H9 (cell line): ENCODE measurements at regions not wholly inside any gene's neighbourhood (a gene's known extent, or its start where the extent isn't known, plus 50 kb on each side); places are given as distances from the start of the nearest gene placed in this dataset.

Experiments used
- DNase-seq: peaks from one replicate; pipeline ENCODE4 v3.0.0-alpha.2; 2017
- H2AFZ ChIP-seq: one replicate; pipeline ENCODE4 v1.6.1; 2013; ENCODE audit warnings: mild to moderate bottlenecking, low read length, control low read depth, moderate library complexity
- H2AK5ac ChIP-seq: 2 replicates; pipeline ENCODE4 v1.6.1; 2013; ENCODE audit warnings: low read length, control low read depth, mixed read lengths; ENCODE audit not compliant: insufficient read length
- H2BK120ac ChIP-seq: one replicate; pipeline ENCODE4 v1.6.1; 2013; ENCODE audit warnings: low read depth, mild to moderate bottlenecking, low read length, control low read depth, inconsistent platforms; ENCODE audit not compliant: poor library complexity, severe bottlenecking
- H2BK12ac ChIP-seq: 2 replicates; pipeline ENCODE4 v1.6.1; 2013; ENCODE audit warnings: low read length, control low read depth, mixed read lengths, low read depth; ENCODE audit not compliant: insufficient read length
- H2BK15ac ChIP-seq: 2 replicates; pipeline ENCODE4 v1.6.1; 2013; ENCODE audit warnings: low read depth, low read length, control low read depth
- H2BK20ac ChIP-seq: one replicate; pipeline ENCODE4 v1.6.1; 2013; ENCODE audit warnings: low read depth, mild to moderate bottlenecking, low read length, control low read depth, inconsistent platforms; ENCODE audit not compliant: poor library complexity, severe bottlenecking
- H2BK5ac ChIP-seq: 2 replicates; pipeline ENCODE4 v1.6.1; 2013; ENCODE audit warnings: low read length, control low read depth, mixed read lengths; ENCODE audit not compliant: insufficient read length
- H3K14ac ChIP-seq: 2 replicates; pipeline ENCODE4 v1.6.1; 2013; ENCODE audit warnings: low read length, control low read depth; ENCODE audit not compliant: insufficient read depth
- H3K18ac ChIP-seq: 2 replicates; pipeline ENCODE4 v1.6.1; 2013; ENCODE audit warnings: low read depth, mild to moderate bottlenecking, mixed read lengths, low read length, control low read depth; ENCODE audit not compliant: insufficient read length
- H3K23ac ChIP-seq: 2 replicates; pipeline ENCODE4 v1.6.1; 2013; ENCODE audit warnings: low read length, control low read depth, mixed read lengths, low read depth; ENCODE audit not compliant: insufficient read length
- H3K23me2 ChIP-seq: 2 replicates; pipeline ENCODE4 v1.6.1; 2013; ENCODE audit warnings: low read depth, mild to moderate bottlenecking, mixed read lengths, low read length, control low read depth; ENCODE audit not compliant: insufficient read length, poor library complexity, severe bottlenecking
- H3K27ac ChIP-seq: 2 replicates; pipeline ENCODE4 v1.5.1; 2013; ENCODE audit warnings: low read length, control low read depth, mixed read lengths, low read depth; ENCODE audit not compliant: insufficient read length
- H3K27me3 ChIP-seq: 2 replicates; pipeline ENCODE4 v1.6.1; 2013; ENCODE audit warnings: low read length, control low read depth, inconsistent platforms; ENCODE audit not compliant: insufficient read depth
- H3K4ac ChIP-seq: 2 replicates; pipeline ENCODE4 v1.6.1; 2013; ENCODE audit warnings: low read depth, mild to moderate bottlenecking, control low read depth, inconsistent platforms, low read length, moderate library complexity
- H3K4me1 ChIP-seq: 2 replicates; pipeline ENCODE4 v1.6.1; 2013; ENCODE audit warnings: low read length, control low read depth, inconsistent platforms; ENCODE audit not compliant: insufficient read depth
- H3K4me2 ChIP-seq: 2 replicates; pipeline ENCODE4 v1.6.1; 2013; ENCODE audit warnings: low read length, control low read depth, mixed read lengths; ENCODE audit not compliant: insufficient read length, insufficient read depth
- H3K56ac ChIP-seq: 2 replicates; pipeline ENCODE4 v1.6.1; 2013; ENCODE audit warnings: low read depth, mild to moderate bottlenecking, mixed read lengths, low read length, control low read depth; ENCODE audit not compliant: insufficient read length
- H3K79me1 ChIP-seq: 2 replicates; pipeline ENCODE4 v1.6.1; 2013; ENCODE audit warnings: low read depth, mild to moderate bottlenecking, moderate library complexity, low read length, control low read depth, inconsistent platforms; ENCODE audit not compliant: insufficient read depth, poor library complexity, severe bottlenecking
- H3K79me2 ChIP-seq: 2 replicates; pipeline ENCODE4 v1.6.1; 2013; ENCODE audit warnings: low read length, control low read depth, inconsistent platforms; ENCODE audit not compliant: insufficient read depth
- H3K9ac ChIP-seq: 2 replicates; pipeline ENCODE4 v1.6.1; 2013; ENCODE audit warnings: low read length, control low read depth, mixed read lengths; ENCODE audit not compliant: insufficient read length; ENCODE audit errors: extremely low read depth
- H3K9me3 ChIP-seq: one replicate; pipeline ENCODE4 v1.6.1; 2013; ENCODE audit warnings: low read depth, low read length, inconsistent platforms; ENCODE audit not compliant: control insufficient read depth
- H3T11ph ChIP-seq: one replicate; pipeline ENCODE4 v1.6.1; 2013; ENCODE audit warnings: mild to moderate bottlenecking, low read length, control low read depth, inconsistent platforms
- H4K20me1 ChIP-seq: one replicate; pipeline ENCODE4 v1.6.1; 2013; ENCODE audit not compliant: control insufficient read depth, insufficient read length, insufficient read depth
- H4K5ac ChIP-seq: 2 replicates; pipeline ENCODE4 v1.6.1; 2013; ENCODE audit warnings: low read depth, mild to moderate bottlenecking, mixed read lengths, low read length, control low read depth; ENCODE audit not compliant: insufficient read length
- H4K8ac ChIP-seq: replicated peaks from 2 replicates; pipeline ENCODE4 v1.6.1; 2013; ENCODE audit warnings: low read length, control low read depth, mixed read lengths, low read depth; ENCODE audit not compliant: insufficient read length
- H4K91ac ChIP-seq: 2 replicates; pipeline ENCODE4 v1.6.1; 2013; ENCODE audit warnings: low read depth, mild to moderate bottlenecking, moderate library complexity, mixed read lengths, low read length, control low read depth; ENCODE audit not compliant: insufficient read length
- H3K27ac Mint-ChIP-seq, 3 experiments: 2 replicates in 2 of 3; 3 replicates in 1 of 3; pipeline ENCODE4 v1.8.0; 2020 to 2021; ENCODE audit warnings: mixed read lengths in 3 of 3, mild to moderate bottlenecking in 1 of 3, moderate library complexity in 1 of 3
- H3K27me3 Mint-ChIP-seq: 2 replicates; pipeline ENCODE4 v1.8.0; 2021; ENCODE audit warnings: low read depth, mild to moderate bottlenecking, moderate library complexity, mixed read lengths
- H3K36me3 Mint-ChIP-seq, 3 experiments: 2 replicates in 2 of 3; 3 replicates in 1 of 3; pipeline ENCODE4 v1.8.0; 2020 to 2021; ENCODE audit warnings: low read depth in 3 of 3, mixed read lengths in 3 of 3; ENCODE audit not compliant: insufficient read depth in 1 of 3
- H3K4me1 Mint-ChIP-seq, 2 experiments: 2 replicates each; pipeline ENCODE4 v1.8.0; 2020; ENCODE audit warnings: mixed read lengths in 2 of 2
- H3K4me3 Mint-ChIP-seq, 2 experiments: 2 replicates in 1 of 2; 3 replicates in 1 of 2; pipeline ENCODE4 v1.8.0; 2020 to 2021; ENCODE audit warnings: mild to moderate bottlenecking in 2 of 2, mixed read lengths in 2 of 2, moderate library complexity in 1 of 2
- H3K9me3 Mint-ChIP-seq, 2 experiments: 2 replicates in 1 of 2; 3 replicates in 1 of 2; pipeline ENCODE4 v1.8.0; 2020; ENCODE audit warnings: mild to moderate bottlenecking in 2 of 2, mixed read lengths in 2 of 2, moderate library complexity in 1 of 2
- WGBS: extraction: QIAGEN DNeasy Blood & Tissue Kit; methylation state at CpG from one replicate; pipeline ENCODE4 v1.1.7; 2013; ENCODE audit warnings: missing lambda C conversion rate, low lambda C conversion rate, mixed read lengths; ENCODE audit not compliant: insufficient read length; ENCODE audit errors: extremely low coverage; 5-methylcytosine and 5-hydroxymethylcytosine counted together
- TF ChIP-seq, protein P1 (sequence below): fragments of 200-600 bp; sonication (generic); conservative IDR thresholded peaks from 3 replicates; pipeline ENCODE4 v1.8.0; 2021; ENCODE audit warnings: antibody characterized with exemption, mild to moderate bottlenecking

DNA sequence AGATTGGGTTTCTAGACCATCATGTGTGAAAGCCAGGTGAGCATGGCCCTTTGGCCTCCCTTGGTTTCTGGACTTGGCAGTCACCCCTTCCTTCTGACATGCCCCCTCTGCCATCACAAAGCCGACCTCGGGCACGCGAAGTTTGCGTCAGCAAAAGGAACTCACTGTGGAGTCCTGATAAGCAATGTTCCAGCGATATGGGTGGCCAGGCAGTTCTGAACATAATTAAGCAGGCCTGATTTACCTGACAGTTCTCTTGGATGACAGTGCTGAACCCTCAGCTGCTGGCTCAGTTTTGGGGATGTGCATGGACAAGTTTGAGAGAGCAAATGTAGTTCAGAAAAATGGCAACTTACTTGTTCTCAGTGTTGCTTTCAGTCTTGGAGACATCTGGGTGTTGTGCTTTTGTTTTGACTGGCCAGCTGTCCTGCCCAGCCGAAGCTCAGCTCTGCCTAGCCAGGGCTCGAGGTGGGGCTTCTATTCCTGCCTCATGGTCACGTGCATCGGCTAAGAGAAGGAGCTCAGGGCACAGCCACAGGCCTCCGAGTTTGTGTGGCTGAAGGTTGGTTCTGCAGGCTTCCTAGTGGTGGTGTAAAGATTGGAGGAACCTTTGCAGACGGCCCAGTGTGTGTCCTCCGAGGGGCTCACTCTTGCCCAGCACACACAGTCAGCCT lies 78.3 kb downstream of the CLDN34 start:
- H3K9me3 Mint-ChIP-seq = peaks cover 32 to 56% of the 10 kb centered on the region in 2 experiments
- H3K9ac ChIP-seq = no peak overlapping the region

More for the DNA sequence above, 78.3 kb downstream of the CLDN34 start:
- Histone ChIP-seq H3K79me2 (no peaks in the 10 kb centered on the region; the same call in 1 of the 2 replicates), H3K4ac (no peak overlapping the region), H3K4me2 (no peak overlapping the region), H3K4me1 (peaks cover 30% of the 10 kb centered on the region), H3K27ac (no peak overlapping the region), H2AK5ac (peak overlapping the region; percentile 31), H2BK120ac (no peak overlapping the region), H3K56ac (no peak overlapping the region), H3K9me3 (no peaks in the 10 kb centered on the region), H4K20me1 (no peaks in the 10 kb centered on the region), H3K18ac (no peak overlapping the region), H4K5ac (no peak overlapping the region), H2BK15ac (no peak overlapping the region), H2BK20ac (no peak overlapping the region), H3K79me1 (no peaks in the 10 kb centered on the region), H3K14ac (no peak overlapping the region; the same call in 1 of the 2 replicates), H4K8ac (no peak overlapping the region), H4K91ac (no peak overlapping the region), H2BK5ac (no peak overlapping the region), H3K27me3 (no peaks in the 10 kb centered on the region), H3T11ph (no peak overlapping the region), H3K23me2 (no peaks in the 10 kb centered on the region), H2BK12ac (no peak overlapping the region), H2AFZ (no peak overlapping the region), H3K23ac (no peak overlapping the region)
- TF ChIP-seq, protein P1, sequence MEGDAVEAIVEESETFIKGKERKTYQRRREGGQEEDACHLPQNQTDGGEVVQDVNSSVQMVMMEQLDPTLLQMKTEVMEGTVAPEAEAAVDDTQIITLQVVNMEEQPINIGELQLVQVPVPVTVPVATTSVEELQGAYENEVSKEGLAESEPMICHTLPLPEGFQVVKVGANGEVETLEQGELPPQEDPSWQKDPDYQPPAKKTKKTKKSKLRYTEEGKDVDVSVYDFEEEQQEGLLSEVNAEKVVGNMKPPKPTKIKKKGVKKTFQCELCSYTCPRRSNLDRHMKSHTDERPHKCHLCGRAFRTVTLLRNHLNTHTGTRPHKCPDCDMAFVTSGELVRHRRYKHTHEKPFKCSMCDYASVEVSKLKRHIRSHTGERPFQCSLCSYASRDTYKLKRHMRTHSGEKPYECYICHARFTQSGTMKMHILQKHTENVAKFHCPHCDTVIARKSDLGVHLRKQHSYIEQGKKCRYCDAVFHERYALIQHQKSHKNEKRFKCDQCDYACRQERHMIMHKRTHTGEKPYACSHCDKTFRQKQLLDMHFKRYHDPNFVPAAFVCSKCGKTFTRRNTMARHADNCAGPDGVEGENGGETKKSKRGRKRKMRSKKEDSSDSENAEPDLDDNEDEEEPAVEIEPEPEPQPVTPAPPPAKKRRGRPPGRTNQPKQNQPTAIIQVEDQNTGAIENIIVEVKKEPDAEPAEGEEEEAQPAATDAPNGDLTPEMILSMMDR = no peak
- peaks cover 4 to 11% (median 4%) of the 10 kb centered on the region in 3 experiments; a peak in 3 of 7 replicates for H3K36me3 Mint-ChIP-seq
- H3K27me3 Mint-ChIP-seq = no peaks in the 10 kb centered on the region
- WGBS = no CpG with 5 or more reads among the region's 13 CpGs
- H3K27ac Mint-ChIP-seq = peak overlapping the region in 1 of 3 experiments; percentile 57; a peak in 1 of 7 replicates
- H3K4me1 Mint-ChIP-seq = peaks cover 58 to 65% of the 10 kb centered on the region in 2 experiments
- DNase-seq = no peak
- no peak overlapping the region for H3K4me3 Mint-ChIP-seq
